ENCODE measurements at regions not wholly inside any gene's neighbourhood (a gene's known extent, or its start where the extent isn't known, plus 50 kb on each side); places are given as distances from the start of the nearest gene placed in this dataset.

DNA sequence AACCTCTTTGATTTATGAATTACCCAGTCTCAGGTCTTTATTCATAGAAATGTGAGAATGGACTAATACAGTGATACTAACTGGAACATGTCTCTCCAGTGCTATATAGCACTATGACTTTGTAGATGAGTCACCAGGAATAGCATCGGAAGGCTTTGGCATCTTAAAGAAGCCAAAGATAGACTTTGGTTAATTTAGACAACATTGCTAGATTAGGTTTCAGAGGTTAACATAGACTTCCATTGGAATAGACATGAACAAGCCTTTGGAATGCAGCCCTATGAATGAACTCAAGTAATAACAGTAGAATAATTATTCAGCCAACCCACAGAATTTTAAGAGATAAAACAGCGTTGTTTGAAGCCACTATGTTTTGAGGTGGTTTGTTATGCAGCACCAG, 169.2 kb downstream of the HGF start:
- intact Hi-C loops (cut with micrococcal nuclease): no loop called here
- no peak overlapping the region for H3K27ac Mint-ChIP-seq
- DNase-seq (ENCODE audit: low spot score): no peak
- no peaks in the 10 kb centered on the region for H3K27me3 Mint-ChIP-seq (ENCODE audit: low read depth)
- H3K4me1 Mint-ChIP-seq (ENCODE audit: low read depth): no peaks in the 10 kb centered on the region
- no peak overlapping the region for H3K4me3 Mint-ChIP-seq (ENCODE audit: low read depth)
- peaks cover 10% of the 10 kb centered on the region for H3K9me3 Mint-ChIP-seq
- H3K36me3 Mint-ChIP-seq (ENCODE audit: low read depth): no peaks in the 10 kb centered on the region

DNA sequence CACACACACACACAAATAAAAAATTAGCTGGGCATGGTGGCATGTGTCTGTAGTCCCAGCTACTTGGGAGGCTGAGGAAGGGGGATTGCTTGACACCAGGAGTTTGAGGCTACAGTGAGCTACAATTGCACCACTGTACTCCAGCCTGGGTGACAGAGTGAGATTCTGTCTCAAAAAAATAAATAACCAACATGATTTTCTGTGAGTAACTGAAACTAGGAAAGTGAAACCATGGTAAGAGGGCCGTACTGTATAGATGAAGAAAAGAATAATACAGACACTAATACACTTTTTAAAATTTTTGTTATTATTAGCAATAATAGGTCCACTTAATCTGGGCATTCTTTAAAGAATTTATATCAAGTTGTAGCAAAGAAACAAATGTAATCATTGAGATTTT, 170.9 kb downstream of the HGF start:
- Mint-ChIP-seq H3K4me1 (ENCODE audit: low read depth) (no peaks in the 10 kb centered on the region), H3K4me3 (ENCODE audit: low read depth) (no peak overlapping the region), H3K27ac (no peak overlapping the region), H3K27me3 (ENCODE audit: low read depth) (no peaks in the 10 kb centered on the region), H3K36me3 (ENCODE audit: low read depth) (no peaks in the 10 kb centered on the region), H3K9me3 (peaks cover 10% of the 10 kb centered on the region)
- intact Hi-C loops (cut with micrococcal nuclease): no loop called here
- DNase-seq (ENCODE audit: low spot score): no peak

DNA sequence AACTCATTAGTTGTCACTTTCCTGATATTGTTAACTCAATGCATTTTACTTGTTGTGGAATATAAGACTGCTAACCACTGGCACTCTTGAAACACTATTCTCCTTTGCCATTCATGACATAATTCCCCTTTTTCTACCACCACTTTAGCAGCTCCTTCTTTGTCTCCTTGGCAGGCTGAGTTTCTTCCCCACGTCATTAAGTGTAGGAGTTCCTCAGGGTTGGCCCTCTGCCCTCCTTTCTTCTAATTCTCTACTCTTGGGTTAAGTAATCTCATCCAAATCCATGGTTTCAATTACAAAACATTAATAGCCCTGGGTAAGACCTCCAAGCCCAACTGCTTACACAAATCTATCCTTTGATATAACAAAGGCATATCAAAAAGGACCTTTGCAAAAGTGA, 175.1 kb downstream of the HGF start:
- H3K4me3 Mint-ChIP-seq (ENCODE audit: low read depth): no peak overlapping the region
- DNase-seq (ENCODE audit: low spot score): no peak

DNA sequence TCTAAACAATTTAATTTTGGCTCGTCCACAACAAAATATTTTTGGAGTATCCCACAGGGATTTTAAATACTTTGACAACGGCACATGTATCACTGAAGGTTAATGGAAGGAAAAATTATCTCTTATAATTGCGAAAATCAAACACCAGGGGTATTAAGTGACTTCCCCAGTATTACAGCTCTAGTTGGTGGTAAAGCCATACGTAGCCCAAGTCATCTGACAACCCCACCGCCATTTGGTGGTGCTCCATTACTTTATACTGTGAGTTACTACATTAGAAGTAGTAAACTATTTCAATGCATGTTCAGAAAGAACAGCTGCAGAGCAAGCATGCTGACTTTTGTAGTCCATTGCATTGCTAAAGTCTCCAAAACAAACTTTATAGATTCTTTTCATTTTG, 179.7 kb downstream of the HGF start:
- no peaks in the 10 kb centered on the region for H3K4me1 Mint-ChIP-seq (ENCODE audit: low read depth)
- no peaks in the 10 kb centered on the region for H3K36me3 Mint-ChIP-seq (ENCODE audit: low read depth)
- DNase-seq (ENCODE audit: low spot score): no peak
- no peak overlapping the region for H3K4me3 Mint-ChIP-seq (ENCODE audit: low read depth)
- intact Hi-C loops (cut with micrococcal nuclease): no loop called here
- H3K27me3 Mint-ChIP-seq (ENCODE audit: low read depth): no peaks in the 10 kb centered on the region
- H3K27ac Mint-ChIP-seq: no peak overlapping the region
- H3K9me3 Mint-ChIP-seq: no peaks in the 10 kb centered on the region

More for the DNA sequence above, 175.1 kb downstream of the HGF start:
- Mint-ChIP-seq H3K9me3 (peaks cover 5% of the 10 kb centered on the region), H3K27ac (no peak overlapping the region), H3K27me3 (ENCODE audit: low read depth) (no peaks in the 10 kb centered on the region), H3K36me3 (ENCODE audit: low read depth) (no peaks in the 10 kb centered on the region), H3K4me1 (ENCODE audit: low read depth) (no peaks in the 10 kb centered on the region)
- intact Hi-C loops (cut with micrococcal nuclease): no loop called here

DNA sequence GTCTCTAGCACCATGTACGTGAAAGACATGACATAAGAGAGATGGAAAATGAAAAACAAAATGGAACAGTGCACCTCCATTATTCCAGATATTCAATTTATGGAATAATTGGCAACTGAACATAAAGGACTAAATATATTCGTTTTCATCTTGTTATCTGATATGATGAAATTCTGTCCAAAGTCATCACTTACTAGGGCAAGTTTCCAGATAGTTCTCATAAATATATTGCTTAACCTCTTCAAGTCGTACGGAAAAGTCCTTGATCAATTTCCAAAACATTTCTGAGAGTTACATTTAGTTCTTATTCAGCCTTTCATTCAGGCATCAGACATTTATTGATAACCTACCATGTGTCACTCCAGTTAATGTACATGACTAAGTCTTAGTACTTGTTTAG, 185.2 kb downstream of the HGF start:
- Mint-ChIP-seq H3K27me3 (ENCODE audit: low read depth) (no peaks in the 10 kb centered on the region), H3K36me3 (ENCODE audit: low read depth) (no peaks in the 10 kb centered on the region), H3K27ac (no peak overlapping the region), H3K4me3 (ENCODE audit: low read depth) (no peak overlapping the region), H3K9me3 (peaks cover 9% of the 10 kb centered on the region), H3K4me1 (ENCODE audit: low read depth) (no peaks in the 10 kb centered on the region)
- no peak for DNase-seq (ENCODE audit: low spot score)
- intact Hi-C loops (cut with micrococcal nuclease): no loop called here

DNA sequence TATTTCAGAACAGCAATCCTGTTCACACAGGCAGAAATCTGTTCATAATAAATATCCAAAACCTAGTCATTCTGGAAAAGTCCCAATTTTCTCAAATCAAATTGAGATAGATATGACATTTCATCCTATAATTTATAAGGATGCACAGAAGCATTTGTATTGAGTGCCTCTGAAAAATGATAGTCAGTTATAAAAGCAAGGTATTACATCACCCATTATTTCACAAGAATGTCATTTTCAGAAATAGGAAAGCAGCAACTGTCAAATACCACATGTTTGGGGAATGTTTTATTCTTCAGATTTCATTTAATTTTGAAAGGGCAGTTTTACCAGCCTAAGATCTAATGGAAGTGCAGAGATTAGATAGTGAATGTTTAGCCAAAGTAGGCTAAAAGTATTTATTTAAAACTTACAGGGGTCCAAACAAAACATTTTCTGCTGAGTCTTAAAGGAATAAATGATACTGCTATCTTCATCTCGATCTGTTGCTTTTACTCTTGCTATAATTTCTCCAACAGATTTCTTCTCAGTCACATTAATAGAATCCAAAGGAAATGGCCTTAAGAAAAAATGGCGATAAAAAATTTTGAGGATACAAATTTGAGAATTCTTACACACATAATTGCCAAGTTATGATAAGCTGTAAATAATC, 185.8 kb downstream of the HGF start:
- no peak overlapping the region for H3K27ac Mint-ChIP-seq
- no peak for DNase-seq (ENCODE audit: low spot score)
- H3K4me3 Mint-ChIP-seq (ENCODE audit: low read depth): no peak overlapping the region
- H3K27me3 Mint-ChIP-seq (ENCODE audit: low read depth): no peaks in the 10 kb centered on the region
- no peaks in the 10 kb centered on the region for H3K36me3 Mint-ChIP-seq (ENCODE audit: low read depth)
- H3K9me3 Mint-ChIP-seq: peaks cover 14% of the 10 kb centered on the region
- intact Hi-C loops (cut with micrococcal nuclease): no loop called here
- H3K4me1 Mint-ChIP-seq (ENCODE audit: low read depth): no peaks in the 10 kb centered on the region

DNA sequence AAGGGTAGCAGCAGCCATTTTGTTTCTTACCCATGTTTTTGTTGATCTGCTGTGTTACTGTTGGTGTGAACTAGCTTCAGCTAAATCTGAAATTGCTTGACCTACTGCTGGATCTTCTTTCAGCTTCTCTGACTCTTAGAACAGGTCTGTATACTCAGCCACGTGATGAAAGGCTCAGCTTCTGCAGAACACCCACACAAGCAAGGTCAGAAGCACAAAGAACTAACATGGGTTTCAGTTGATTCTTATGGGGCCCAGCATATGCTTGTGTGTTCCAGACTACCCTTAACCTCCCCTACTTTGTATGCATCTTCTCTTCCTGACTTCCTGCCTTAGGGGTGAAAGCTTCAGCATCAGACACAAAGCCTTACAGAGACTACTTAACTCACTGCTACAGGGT, 186.8 kb downstream of the HGF start:
- Mint-ChIP-seq H3K27me3 (ENCODE audit: low read depth) (no peaks in the 10 kb centered on the region), H3K9me3 (peaks cover 15% of the 10 kb centered on the region), H3K36me3 (ENCODE audit: low read depth) (no peaks in the 10 kb centered on the region), H3K27ac (no peak overlapping the region), H3K4me3 (ENCODE audit: low read depth) (no peak overlapping the region), H3K4me1 (ENCODE audit: low read depth) (no peaks in the 10 kb centered on the region)
- no peak for DNase-seq (ENCODE audit: low spot score)
- intact Hi-C loops (cut with micrococcal nuclease): no loop called here

DNA sequence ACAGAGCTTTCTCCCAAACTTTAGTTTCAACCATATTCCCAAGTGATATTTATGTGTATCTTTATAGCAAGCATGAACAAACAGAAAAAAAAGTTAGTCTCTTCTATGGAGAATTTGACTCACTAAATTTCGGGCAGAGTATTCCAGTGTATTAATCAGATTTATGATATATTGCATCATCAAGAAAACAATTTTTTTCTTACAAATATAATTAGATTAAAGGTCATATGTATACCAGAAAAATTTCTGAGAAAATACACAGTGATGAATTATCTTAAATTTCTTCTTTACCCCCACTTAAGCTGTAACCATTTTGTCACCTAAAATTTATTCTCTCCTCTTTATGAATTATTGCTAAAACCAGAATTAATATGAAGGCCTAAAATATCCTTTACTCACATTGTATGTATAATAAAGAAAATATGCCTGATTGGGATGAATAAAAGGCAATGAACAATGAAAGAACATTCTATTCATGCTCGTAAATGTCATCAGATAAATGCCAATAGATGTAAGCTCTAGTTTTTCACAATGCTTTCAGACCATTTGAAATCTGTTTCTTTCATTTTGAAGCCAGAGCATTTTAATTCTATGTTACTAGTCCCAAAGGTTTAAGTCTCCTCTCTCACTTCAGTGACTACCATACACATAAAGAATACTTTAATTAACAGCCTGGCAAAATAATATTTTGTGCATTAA, 192.1 kb downstream of the HGF start:
- H3K27me3 Mint-ChIP-seq (ENCODE audit: low read depth): no peaks in the 10 kb centered on the region
- H3K4me3 Mint-ChIP-seq (ENCODE audit: low read depth): no peak overlapping the region
- H3K9me3 Mint-ChIP-seq: peaks cover 10% of the 10 kb centered on the region
- H3K27ac Mint-ChIP-seq: no peak overlapping the region
- no peaks in the 10 kb centered on the region for H3K36me3 Mint-ChIP-seq (ENCODE audit: low read depth)
- intact Hi-C loops (cut with micrococcal nuclease): no loop called here
- no peaks in the 10 kb centered on the region for H3K4me1 Mint-ChIP-seq (ENCODE audit: low read depth)
- no peak for DNase-seq (ENCODE audit: low spot score)

DNA sequence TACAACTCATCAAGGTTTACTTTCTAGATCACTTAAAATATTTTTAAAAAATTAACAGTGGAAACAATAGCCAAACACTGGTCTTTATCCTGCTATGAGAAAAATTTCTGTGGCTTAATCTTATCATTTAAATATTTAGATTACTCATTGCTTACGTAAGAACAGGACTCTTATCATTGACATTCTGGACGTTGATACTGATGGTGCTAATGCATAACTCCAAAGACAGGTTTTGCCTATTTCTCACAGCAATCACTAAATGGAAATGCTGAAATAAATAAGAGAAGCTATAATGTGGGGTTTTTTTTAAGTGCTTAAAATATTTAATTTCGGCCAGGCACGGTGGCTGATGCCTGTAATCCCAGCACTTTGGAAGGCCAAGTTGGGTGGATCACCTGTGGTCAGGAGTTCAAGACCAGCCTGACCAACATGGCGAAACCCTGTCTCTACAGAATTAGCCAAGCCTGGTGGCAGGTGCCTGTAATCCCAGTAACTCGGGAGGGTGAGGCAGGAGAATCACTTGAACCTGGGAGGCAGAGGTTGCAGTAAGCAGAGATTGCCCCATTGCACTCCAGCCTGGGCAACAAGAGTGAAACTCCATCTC, 195.0 kb downstream of the HGF start:
- peaks cover 6% of the 10 kb centered on the region for H3K9me3 Mint-ChIP-seq
- intact Hi-C loops (cut with micrococcal nuclease): no loop called here
- no peaks in the 10 kb centered on the region for H3K27me3 Mint-ChIP-seq (ENCODE audit: low read depth)
- no peaks in the 10 kb centered on the region for H3K36me3 Mint-ChIP-seq (ENCODE audit: low read depth)
- H3K4me1 Mint-ChIP-seq (ENCODE audit: low read depth): no peaks in the 10 kb centered on the region
- DNase-seq (ENCODE audit: low spot score): no peak
- H3K27ac Mint-ChIP-seq: no peak overlapping the region
- no peak overlapping the region for H3K4me3 Mint-ChIP-seq (ENCODE audit: low read depth)

DNA sequence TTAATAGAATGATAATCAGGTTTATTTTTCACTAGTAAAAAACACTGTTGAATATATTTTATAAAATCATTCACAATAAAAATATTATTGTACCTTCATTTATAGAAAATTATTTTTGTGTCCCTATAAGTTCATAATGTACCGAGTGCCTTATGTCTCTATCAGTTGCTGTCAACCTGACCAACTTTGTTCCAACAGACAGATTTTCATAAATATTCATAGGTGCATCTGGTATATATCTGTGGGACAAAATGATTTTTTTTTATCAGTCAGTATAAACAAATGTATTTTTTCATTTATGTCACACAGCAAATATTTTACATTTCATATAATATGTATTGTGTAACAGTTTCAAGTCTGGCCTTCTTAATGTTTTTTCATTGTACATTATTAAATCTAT, 195.9 kb downstream of the HGF start:
- intact Hi-C loops (cut with micrococcal nuclease): no loop called here
- Mint-ChIP-seq H3K27me3 (ENCODE audit: low read depth) (no peaks in the 10 kb centered on the region), H3K36me3 (ENCODE audit: low read depth) (no peaks in the 10 kb centered on the region), H3K27ac (no peak overlapping the region), H3K4me3 (ENCODE audit: low read depth) (no peak overlapping the region), H3K4me1 (ENCODE audit: low read depth) (no peaks in the 10 kb centered on the region), H3K9me3 (peaks cover under 1% of the 10 kb centered on the region)
- no peak for DNase-seq (ENCODE audit: low spot score)

DNA sequence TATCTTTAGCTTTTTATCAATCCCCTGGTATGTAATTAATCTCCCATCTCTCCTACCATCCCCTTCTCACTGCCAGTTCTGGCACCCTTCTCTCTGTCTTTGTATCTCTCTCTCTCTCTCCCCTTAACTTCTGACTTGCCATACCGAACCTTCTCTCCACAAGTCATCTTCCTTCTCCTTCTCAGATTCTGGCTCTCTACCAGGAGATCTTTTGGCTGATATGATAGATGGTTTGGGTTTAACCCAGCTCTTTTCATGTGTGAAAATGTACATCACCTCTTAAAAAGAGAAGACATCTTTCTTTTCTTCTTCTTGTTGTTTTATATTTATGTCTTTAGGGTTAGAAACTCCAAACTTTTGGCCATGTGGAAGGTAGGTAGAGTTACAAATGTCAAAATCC, 196.7 kb downstream of the HGF start:
- no peaks in the 10 kb centered on the region for H3K36me3 Mint-ChIP-seq (ENCODE audit: low read depth)
- no peaks in the 10 kb centered on the region for H3K4me1 Mint-ChIP-seq (ENCODE audit: low read depth)
- DNase-seq (ENCODE audit: low spot score): no peak
- H3K27me3 Mint-ChIP-seq (ENCODE audit: low read depth): no peaks in the 10 kb centered on the region
- H3K27ac Mint-ChIP-seq: no peak overlapping the region
- H3K4me3 Mint-ChIP-seq (ENCODE audit: low read depth): no peak overlapping the region
- intact Hi-C loops (cut with micrococcal nuclease): no loop called here
- H3K9me3 Mint-ChIP-seq: no peaks in the 10 kb centered on the region

DNA sequence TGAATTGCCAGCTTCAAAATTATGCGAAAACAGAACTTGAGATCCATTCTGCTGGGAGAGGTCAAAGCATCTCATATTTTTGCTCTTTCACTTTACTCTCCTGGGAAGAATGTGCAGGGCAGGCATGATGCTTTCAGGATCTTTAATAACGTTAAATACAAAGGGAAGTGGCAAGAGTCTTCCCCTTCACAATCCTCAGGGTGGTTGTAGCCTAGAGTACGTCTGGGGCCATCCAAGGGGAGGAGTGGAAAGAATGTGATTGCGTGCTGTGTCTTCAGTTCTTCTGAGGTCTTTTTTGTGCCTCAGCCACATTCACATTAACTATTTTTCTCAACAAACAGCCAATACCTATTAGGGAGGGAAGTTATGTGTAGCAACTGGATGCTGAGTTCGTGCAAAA, 207.3 kb downstream of the HGF start:
- Mint-ChIP-seq H3K36me3 (ENCODE audit: low read depth) (no peaks in the 10 kb centered on the region), H3K4me3 (ENCODE audit: low read depth) (no peak overlapping the region), H3K9me3 (no peaks in the 10 kb centered on the region), H3K4me1 (ENCODE audit: low read depth) (no peaks in the 10 kb centered on the region), H3K27ac (no peak overlapping the region), H3K27me3 (ENCODE audit: low read depth) (no peaks in the 10 kb centered on the region)
- DNase-seq (ENCODE audit: low spot score): no peak
- intact Hi-C loops (cut with micrococcal nuclease): no loop called here

DNA sequence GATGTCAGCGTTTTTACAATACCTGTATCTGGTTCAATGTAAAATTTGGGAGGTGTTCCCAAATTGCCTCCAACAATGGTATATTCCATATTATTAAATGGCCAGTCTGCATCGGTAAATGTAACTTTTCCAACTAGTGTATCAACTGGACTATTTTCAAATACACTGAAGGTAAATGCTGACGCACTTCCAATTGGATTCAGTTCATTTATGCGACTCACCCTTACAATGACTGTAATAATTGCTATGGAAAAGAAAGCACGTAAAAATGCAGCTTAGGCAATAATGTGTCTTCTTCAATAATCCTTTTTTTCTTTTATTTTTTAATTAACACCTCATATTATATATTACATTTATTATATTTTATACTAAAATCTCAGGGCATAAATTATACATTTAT, 209.1 kb downstream of the HGF start:
- no peak for DNase-seq (ENCODE audit: low spot score)
- Mint-ChIP-seq H3K27ac (no peak overlapping the region), H3K27me3 (ENCODE audit: low read depth) (no peaks in the 10 kb centered on the region), H3K36me3 (ENCODE audit: low read depth) (no peaks in the 10 kb centered on the region), H3K4me3 (ENCODE audit: low read depth) (no peak overlapping the region), H3K9me3 (no peaks in the 10 kb centered on the region), H3K4me1 (ENCODE audit: low read depth) (no peaks in the 10 kb centered on the region)
- intact Hi-C loops (cut with micrococcal nuclease): no loop called here
